NOMO-1 (cell line): ENCODE measurements at regions not wholly inside any gene's neighbourhood (a gene's known extent, or its start where the extent isn't known, plus 50 kb on each side); places are given as distances from the start of the nearest gene placed in this dataset.

Experiments
- DNase-seq, 2 experiments: peaks; one replicate each; lab custom pipeline; 2025; ENCODE audit not compliant: unreplicated experiment in 2 of 2; lab: John Stamatoyannopoulos, UW

GRCh38 chr16:86104537-86105048, 205.6 kb downstream of the IRF8 start:
- DNase-seq = no peak

- no peak for DNase-seq
Observed at GRCh38 chr16:86107215-86107825, 208.4 kb downstream of the IRF8 start.

- DNase-seq = no peak
Observed at GRCh38 chr16:86108062-86108461, 209.1 kb downstream of the IRF8 start.

- no peak for DNase-seq
Observed at GRCh38 chr16:86110134-86110533, 211.2 kb downstream of the IRF8 start.

GRCh38 chr16:86110726-86111125, 211.8 kb downstream of the IRF8 start:
- no peak for DNase-seq

- DNase-seq = no peak
Observed at GRCh38 chr16:86112178-86112577, 213.2 kb downstream of the IRF8 start.

GRCh38 chr16:86117235-86117634, 218.3 kb downstream of the IRF8 start:
- DNase-seq = no peak

GRCh38 chr16:86117756-86118155, 218.8 kb downstream of the IRF8 start:
- no peak for DNase-seq

GRCh38 chr16:86118467-86119307, 219.7 kb downstream of the IRF8 start:
- no peak for DNase-seq

- no peak for DNase-seq
Observed at GRCh38 chr16:86120201-86121192, 221.5 kb downstream of the IRF8 start.

GRCh38 chr16:86121374-86122010, 222.5 kb downstream of the IRF8 start:
- DNase-seq = no peak

- DNase-seq = no peak
Observed at GRCh38 chr16:86122681-86123342, 223.8 kb downstream of the IRF8 start.

- no peak for DNase-seq
Observed at GRCh38 chr16:86124321-86124720, 225.4 kb downstream of the IRF8 start.

- no peak for DNase-seq
Observed at GRCh38 chr16:86126891-86127290, 227.9 kb downstream of the IRF8 start.

- DNase-seq = no peak
Observed at GRCh38 chr16:86127366-86127765, 228.4 kb downstream of the IRF8 start.

GRCh38 chr16:86128246-86128645, 229.3 kb downstream of the IRF8 start:
- no peak for DNase-seq

GRCh38 chr16:86129541-86129940, 230.6 kb downstream of the IRF8 start:
- no peak for DNase-seq

- no peak for DNase-seq
Observed at GRCh38 chr16:86133377-86133776, 234.4 kb downstream of the IRF8 start.

- no peak for DNase-seq
Observed at GRCh38 chr16:86133847-86134375, 234.9 kb downstream of the IRF8 start.
